Right lobe of liver (tissue), 6 donors: ENCODE measurements at regions not wholly inside any gene's neighbourhood (a gene's known extent, or its start where the extent isn't known, plus 50 kb on each side); places are given as distances from the start of the nearest gene placed in this dataset.

Experiments used
- ATAC-seq, 4 donors: fragments of 200-7000 bp; cut with Tn5 transposase; one replicate each; pipeline ENCODE4 v1.9.1; 2020; ENCODE audit warnings: mild to moderate bottlenecking in 4 of 4, moderate library complexity in 4 of 4
- DNase-seq, 3 donors: peaks; one replicate each; pipeline ENCODE4 v3.0.0-alpha.2; 2020
- H3K27ac ChIP-seq, 3 donors: fragments of 200-600 bp; one replicate each; pipeline ENCODE4 v1.8.0; 2022
- H3K27me3 ChIP-seq, 2 donors: fragments of 200-600 bp; one replicate each; pipeline ENCODE4 v1.8.0; 2022
- H3K36me3 ChIP-seq, 4 donors: fragments of 200-600 bp; sonication (generic) in 1 of 4; one replicate each; pipeline versions ENCODE4 v1.5.1 to v1.8.0; 2017 to 2022; ENCODE audit warnings: control low read depth in 1 of 4
- H3K4me1 ChIP-seq, 4 donors: fragments of 200-600 bp; sonication (generic) in 1 of 4; one replicate each; pipeline versions ENCODE4 v1.5.1 to v1.8.0; 2017 to 2022; ENCODE audit warnings: control low read depth in 1 of 4
- H3K4me3 ChIP-seq, 3 donors: fragments of 200-600 bp; one replicate each; pipeline ENCODE4 v1.8.0; 2022
- H3K9me3 ChIP-seq, 4 donors: fragments of 200-600 bp; sonication (generic) in 1 of 4; one replicate each; pipeline versions ENCODE4 v1.5.1 to v1.8.0; 2017 to 2022; ENCODE audit warnings: control low read depth in 1 of 4
- CTCF ChIP-seq, 4 donors: fragments of 200-600 bp in 3 of 4; fragments of 450-650 bp in 1 of 4; IDR thresholded peaks; one replicate each; pipeline versions ENCODE4 v1.5.1 to v1.8.0; 2016 to 2022; ENCODE audit warnings: antibody characterized with exemption in 4 of 4, mild to moderate bottlenecking in 2 of 4
- POLR2A ChIP-seq: fragments of 450-650 bp; IDR thresholded peaks from one replicate; pipeline ENCODE4 v1.6.1; 2017; ENCODE audit warnings: antibody characterized with exemption, mild to moderate bottlenecking
- WGBS: methylation state at CpG from one replicate; pipeline ENCODE4 v1.1.6; 2018; ENCODE audit warnings: low coverage, low lambda C conversion rate; ENCODE audit not compliant: insufficient coverage; ENCODE audit errors: missing lambda C conversion rate; 5-methylcytosine and 5-hydroxymethylcytosine counted together
- intact Hi-C, 2 donors: fragments of 100-400 bp; cut with DNase I; formaldehyde crosslinking; loops; one replicate each; pipeline versions ENCODE4 v1.11.2 to v1.14.1; 2022
- donor health status: DM: no; HTN: yes; CAD: no.
- donor health status: DM: no; HTN: no; CAD: no.
- donor health status: DM: no; HTN: no; CAD: no.
- donor health status: DM: no; HTN: yes; CAD: no.
- donor health status: DM: no; HTN: yes; CAD: no.

GRCh38 chr20:19807946-19808330 is 49.9 kb downstream of the RIN2 start:
- TF ChIP-seq POLR2A (no peak), CTCF (IDR thresholded peaks at IDR 0.05) (no peak)
- H3K27ac ChIP-seq, result no peak overlapping the region
- no peaks in the 10 kb centered on the region for H3K9me3 ChIP-seq
- no peaks in the 10 kb centered on the region for H3K27me3 ChIP-seq
- ATAC-seq (no peak), DNase-seq (no peak)
- H3K36me3 ChIP-seq, result no peaks in the 10 kb centered on the region
- H3K4me3 ChIP-seq, result no peak overlapping the region
- peaks cover 0 to 5% (median 0%) of the 10 kb centered on the region in 4 donors for H3K4me1 ChIP-seq
- intact Hi-C loops, result no loop called here
- 68% methylated on average over 5 of the region's 6 CpGs for WGBS

GRCh38 chr20:19808498-19808897 is 50.4 kb downstream of the RIN2 start:
- intact Hi-C loops, result no loop called here
- H3K4me1 ChIP-seq, result peaks cover 0 to 5% (median 0%) of the 10 kb centered on the region in 4 donors
- WGBS, result 96% methylated on average over 5 of the region's 8 CpGs
- ATAC-seq (no peak), DNase-seq (no peak)
- no peaks in the 10 kb centered on the region for H3K27me3 ChIP-seq
- no peak overlapping the region for H3K4me3 ChIP-seq
- TF ChIP-seq CTCF (IDR thresholded peaks at IDR 0.05) (no peak), POLR2A (no peak)
- no peaks in the 10 kb centered on the region for H3K9me3 ChIP-seq
- H3K36me3 ChIP-seq, result no peaks in the 10 kb centered on the region
- H3K27ac ChIP-seq, result no peak overlapping the region

GRCh38 chr20:19809505-19809904 is 51.4 kb downstream of the RIN2 start:
- peaks cover 0 to 5% (median 0%) of the 10 kb centered on the region in 4 donors for H3K4me1 ChIP-seq
- TF ChIP-seq CTCF (IDR thresholded peaks at IDR 0.05), result no peak
- no peak for TF ChIP-seq POLR2A
- 93% methylated on average over 5 of the region's 9 CpGs for WGBS

GRCh38 chr20:19811231-19811630 is 53.2 kb downstream of the RIN2 start:
- 97% methylated on average over 7 of the region's 8 CpGs for WGBS
- ATAC-seq (no peak), DNase-seq (no peak)
- Histone ChIP-seq H3K4me1 (peaks cover 0 to 5% (median 0%) of the 10 kb centered on the region in 4 donors), H3K9me3 (no peaks in the 10 kb centered on the region), H3K4me3 (no peak overlapping the region), H3K27ac (no peak overlapping the region), H3K27me3 (no peaks in the 10 kb centered on the region), H3K36me3 (no peaks in the 10 kb centered on the region)
- intact Hi-C loops, result no loop called here
- TF ChIP-seq POLR2A, result no peak
- TF ChIP-seq CTCF (IDR thresholded peaks at IDR 0.05), result no peak

More at GRCh38 chr20:19809505-19809904, 51.4 kb downstream of the RIN2 start:
- ATAC-seq, result no peak
- no peaks in the 10 kb centered on the region for H3K36me3 ChIP-seq
- H3K27me3 ChIP-seq, result no peaks in the 10 kb centered on the region
- H3K27ac ChIP-seq, result no peak overlapping the region
- no peaks in the 10 kb centered on the region for H3K9me3 ChIP-seq
- intact Hi-C loops, result no loop called here
- no peak overlapping the region for H3K4me3 ChIP-seq
- DNase-seq, result no peak

- Histone ChIP-seq H3K36me3 (no peaks in the 10 kb centered on the region), H3K9me3 (no peaks in the 10 kb centered on the region), H3K27ac (no peak overlapping the region), H3K4me3 (no peak overlapping the region), H3K27me3 (no peaks in the 10 kb centered on the region), H3K4me1 (peaks cover 0 to 2% (median 0%) of the 10 kb centered on the region in 4 donors)
- no peak for TF ChIP-seq POLR2A
- no peak for TF ChIP-seq CTCF (IDR thresholded peaks at IDR 0.05)
- no peak for ATAC-seq
- intact Hi-C loops, result no loop called here
- WGBS, result 100% methylated on average over 1 of the region's 1 CpG
- no peak for DNase-seq
These were observed 54.0 kb downstream of the RIN2 start for GRCh38 chr20:19812056-19812455.
